GM10266 (cell line): ENCODE measurements at regions not wholly inside any gene's neighbourhood (a gene's known extent, or its start where the extent isn't known, plus 50 kb on each side); places are given as distances from the start of the nearest gene placed in this dataset.
"Not testable (repeated sequence)": the region's sequence is repeated elsewhere in the genome, so short reads cannot be mapped to it uniquely, and the experiment has no call there.

Experiments used
- DNase-seq: peaks from one replicate; pipeline ENCODE4 v3.0.0; 2012; ENCODE audit errors: extremely low spot score
- TF ChIP-seq, protein P1 (sequence below): IDR thresholded peaks from 2 replicates; pipeline ENCODE4 v1.5.1; 2012; ENCODE audit warnings: mild to moderate bottlenecking, low read depth; ENCODE audit not compliant: control insufficient read depth, insufficient read depth; ENCODE audit errors: missing control alignments

DNA sequence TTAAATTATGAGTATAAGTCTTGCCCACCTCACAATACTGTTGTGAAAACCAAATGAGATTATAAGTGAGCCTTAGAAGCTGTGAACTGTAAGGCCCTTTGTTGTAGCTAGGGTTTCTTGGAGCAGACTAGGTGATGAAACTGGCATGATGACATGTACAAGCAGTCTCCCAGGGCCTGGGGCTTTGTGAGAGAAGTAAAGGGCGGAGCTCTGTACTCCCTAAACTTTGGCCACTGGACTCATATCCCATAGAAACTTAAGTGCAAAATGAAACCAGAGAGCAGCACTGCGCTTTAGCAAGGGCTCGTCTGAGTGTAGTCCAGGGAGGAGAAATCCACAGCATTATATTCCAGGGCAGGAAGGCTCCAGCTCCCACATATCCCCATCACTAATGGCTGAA is 385.6 kb upstream of the FGF16 start:
- TF ChIP-seq, protein P1, sequence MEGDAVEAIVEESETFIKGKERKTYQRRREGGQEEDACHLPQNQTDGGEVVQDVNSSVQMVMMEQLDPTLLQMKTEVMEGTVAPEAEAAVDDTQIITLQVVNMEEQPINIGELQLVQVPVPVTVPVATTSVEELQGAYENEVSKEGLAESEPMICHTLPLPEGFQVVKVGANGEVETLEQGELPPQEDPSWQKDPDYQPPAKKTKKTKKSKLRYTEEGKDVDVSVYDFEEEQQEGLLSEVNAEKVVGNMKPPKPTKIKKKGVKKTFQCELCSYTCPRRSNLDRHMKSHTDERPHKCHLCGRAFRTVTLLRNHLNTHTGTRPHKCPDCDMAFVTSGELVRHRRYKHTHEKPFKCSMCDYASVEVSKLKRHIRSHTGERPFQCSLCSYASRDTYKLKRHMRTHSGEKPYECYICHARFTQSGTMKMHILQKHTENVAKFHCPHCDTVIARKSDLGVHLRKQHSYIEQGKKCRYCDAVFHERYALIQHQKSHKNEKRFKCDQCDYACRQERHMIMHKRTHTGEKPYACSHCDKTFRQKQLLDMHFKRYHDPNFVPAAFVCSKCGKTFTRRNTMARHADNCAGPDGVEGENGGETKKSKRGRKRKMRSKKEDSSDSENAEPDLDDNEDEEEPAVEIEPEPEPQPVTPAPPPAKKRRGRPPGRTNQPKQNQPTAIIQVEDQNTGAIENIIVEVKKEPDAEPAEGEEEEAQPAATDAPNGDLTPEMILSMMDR, result no peak
- no peak for DNase-seq

DNA sequence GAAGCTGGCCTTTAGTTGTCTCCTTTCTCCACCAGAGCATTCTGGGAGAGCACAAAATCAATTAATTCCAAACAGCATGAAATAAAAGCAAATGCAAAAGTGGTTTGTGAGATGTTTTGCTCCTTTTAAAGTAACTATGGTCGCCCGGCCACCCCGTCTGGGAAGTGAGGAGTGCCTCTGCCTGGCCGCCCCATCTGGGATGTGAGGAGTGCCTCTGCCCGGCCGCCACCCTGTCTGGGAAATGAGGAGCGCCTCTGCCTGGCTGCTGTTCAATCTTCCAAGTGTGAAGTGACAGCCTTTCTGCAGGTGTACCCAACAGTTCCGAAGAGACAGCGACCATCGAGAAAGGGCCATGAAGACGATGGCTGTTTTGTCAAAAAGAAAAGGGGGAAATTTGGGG is 381.3 kb upstream of the FGF16 start:
- no peak for DNase-seq
- TF ChIP-seq, protein P1, result no peak

DNA sequence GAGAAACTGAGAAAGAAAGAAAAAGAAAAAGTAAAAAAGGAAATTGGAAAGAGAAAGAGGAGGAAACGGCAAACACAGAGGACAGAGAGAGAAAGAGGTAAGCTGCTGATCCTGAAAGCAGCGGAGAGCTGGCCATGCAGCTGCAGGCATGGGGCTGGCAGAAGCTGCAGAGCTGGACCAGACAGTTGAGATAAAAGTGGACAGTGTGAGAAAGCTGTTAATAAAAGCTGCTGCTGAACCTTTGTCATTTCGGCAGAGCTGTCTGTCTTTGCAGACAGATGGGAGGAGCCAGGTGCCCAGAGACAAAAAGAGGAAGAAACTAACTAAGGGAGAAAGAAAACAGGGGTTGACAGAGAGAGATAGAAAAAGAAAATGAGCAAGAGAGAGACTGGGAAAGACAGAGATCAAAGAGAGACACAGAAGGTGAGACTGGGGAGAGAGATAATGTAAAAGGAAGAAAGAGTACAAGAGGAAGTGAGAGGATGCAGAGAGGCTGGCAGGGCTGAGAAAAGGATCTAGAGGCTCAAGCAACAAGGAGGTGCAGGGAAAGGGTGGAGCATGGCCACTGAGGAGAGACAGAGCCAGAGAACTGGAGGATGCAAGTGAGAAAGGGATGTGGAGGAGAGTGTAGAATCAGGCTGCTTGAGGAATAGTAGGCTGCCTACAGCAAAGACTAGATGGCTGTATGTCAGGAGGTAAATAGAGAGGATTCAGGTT is 376.8 kb upstream of the FGF16 start:
- TF ChIP-seq, protein P1, result no peak
- DNase-seq, result no peak

DNA sequence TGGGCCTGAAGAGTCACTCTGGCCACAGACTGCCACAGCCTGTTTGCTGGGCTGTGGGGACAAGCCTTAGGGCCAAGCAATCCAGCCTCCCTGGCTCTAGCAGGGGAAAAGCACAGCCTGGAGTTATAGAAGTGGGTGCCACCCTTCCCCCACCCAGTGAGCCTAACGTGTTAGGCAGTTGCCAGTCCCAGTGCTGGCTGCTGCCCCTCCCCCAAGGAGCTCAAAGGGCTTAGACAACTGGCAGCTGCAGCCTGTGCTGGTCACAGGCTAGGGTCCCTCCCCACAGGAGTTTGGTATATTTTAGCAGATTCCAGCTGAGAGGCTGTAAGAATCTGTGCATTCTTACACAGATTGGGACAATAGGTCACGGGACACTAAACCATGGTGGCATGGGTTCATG is 370.3 kb upstream of the FGF16 start:
- TF ChIP-seq, protein P1, result no peak
- DNase-seq, result no peak

DNA sequence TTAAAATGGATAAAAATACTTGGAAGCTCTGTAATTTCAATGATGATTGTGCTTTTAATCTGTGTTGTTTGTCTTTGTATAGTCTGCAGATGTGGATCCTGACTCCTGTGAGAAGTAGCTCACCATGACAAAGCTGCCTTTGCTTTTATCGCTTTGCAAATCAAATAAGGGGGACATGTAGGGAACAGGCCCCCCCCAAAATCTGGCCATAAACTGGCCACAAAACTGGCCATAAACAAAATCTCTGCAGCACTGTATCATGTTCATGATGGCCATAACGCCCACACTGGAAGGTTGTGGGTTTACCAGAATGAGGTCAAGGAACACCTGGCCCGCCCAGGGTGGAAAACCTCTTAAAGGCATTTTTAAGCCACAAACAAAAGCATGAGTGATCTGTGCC is 366.0 kb upstream of the FGF16 start:
- DNase-seq, result not testable (repeated sequence)

DNA sequence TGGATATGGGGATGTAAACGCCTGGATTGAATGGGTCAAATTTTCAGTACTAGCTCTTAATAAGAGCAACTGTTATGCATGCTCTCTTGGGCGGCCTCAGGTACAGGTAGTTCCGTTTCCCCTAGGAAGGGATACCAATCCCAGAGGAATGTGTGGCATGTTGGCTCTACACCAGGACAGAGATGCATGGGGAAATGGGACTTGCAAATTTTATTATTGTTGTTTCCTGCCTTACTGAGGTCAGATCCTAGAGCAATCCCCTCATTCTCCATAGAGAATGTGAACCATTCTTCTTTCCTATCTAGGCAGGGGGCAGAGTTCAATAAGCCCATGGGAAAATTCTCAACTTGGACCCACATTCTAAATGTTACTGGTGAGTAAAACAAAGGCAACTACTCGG is 361.8 kb upstream of the FGF16 start:
- TF ChIP-seq, protein P1, result no peak
- no peak for DNase-seq

DNA sequence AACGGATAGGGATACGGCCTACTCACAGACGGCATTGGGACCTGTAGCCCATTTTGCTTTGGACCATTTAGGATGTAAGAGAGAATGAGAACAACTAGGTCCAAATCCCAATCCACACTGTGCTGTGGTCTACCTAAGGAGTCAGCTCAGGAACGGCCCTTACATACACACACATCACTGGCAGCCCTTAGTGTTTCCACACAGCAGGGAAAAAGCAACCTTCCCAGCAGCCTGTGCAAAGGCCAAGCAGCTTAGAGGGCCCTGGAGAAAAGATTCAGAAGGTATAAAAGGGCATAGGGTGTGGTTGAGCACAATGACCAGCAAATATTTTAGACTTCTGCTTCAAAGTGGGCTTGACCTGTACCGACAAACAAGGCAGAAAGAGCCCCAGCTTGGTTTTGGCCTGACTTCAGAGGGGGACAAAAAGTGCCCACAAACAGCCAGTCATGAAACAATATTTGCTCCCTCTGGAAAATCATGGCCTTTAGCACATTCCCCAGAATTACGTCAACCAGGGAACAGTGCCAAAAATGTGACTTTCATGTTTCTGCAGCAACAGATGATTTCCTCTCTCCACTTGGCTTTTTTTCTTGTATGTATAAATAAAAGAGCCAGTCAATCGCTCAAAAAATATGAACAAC is 359.5 kb upstream of the FGF16 start:
- TF ChIP-seq, protein P1, result no peak

DNA sequence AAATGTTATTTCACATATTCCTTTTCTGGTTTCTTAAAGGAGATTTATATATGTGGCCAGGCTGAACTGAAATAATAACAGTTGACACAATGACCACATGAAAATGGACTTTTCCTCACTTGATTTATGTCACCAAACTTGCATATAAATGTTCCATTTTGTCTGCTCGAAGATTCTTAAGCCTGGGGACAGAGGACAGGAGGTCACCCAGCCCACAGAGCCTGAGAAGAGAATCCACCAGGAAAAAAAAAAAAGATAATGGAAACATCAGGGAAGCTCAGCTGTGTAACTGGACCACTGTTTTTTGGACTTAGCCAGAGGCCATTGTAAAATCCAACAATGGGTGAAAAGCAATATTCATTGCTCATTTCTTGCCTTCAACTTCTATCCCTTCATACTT is 359.0 kb upstream of the FGF16 start:
- TF ChIP-seq, protein P1, result no peak
- DNase-seq, result no peak

More for the DNA sequence above, 359.5 kb upstream of the FGF16 start:
- no peak for DNase-seq
